SH-SY5Y (cell line): ENCODE measurements at regions not wholly inside any gene's neighbourhood (a gene's known extent, or its start where the extent isn't known, plus 50 kb on each side); places are given as distances from the start of the nearest gene placed in this dataset.

Source experiments
- GATA2 ChIP-seq: IDR thresholded peaks from 2 replicates; pipeline ENCODE4 v1.6.1; 2011; ENCODE audit warnings: mild to moderate bottlenecking, low read depth, low read length
- GATA3 ChIP-seq: IDR thresholded peaks from 2 replicates; pipeline ENCODE4 v1.6.1; 2011; ENCODE audit warnings: low read depth, mild to moderate bottlenecking, low read length, moderate library complexity

DNA sequence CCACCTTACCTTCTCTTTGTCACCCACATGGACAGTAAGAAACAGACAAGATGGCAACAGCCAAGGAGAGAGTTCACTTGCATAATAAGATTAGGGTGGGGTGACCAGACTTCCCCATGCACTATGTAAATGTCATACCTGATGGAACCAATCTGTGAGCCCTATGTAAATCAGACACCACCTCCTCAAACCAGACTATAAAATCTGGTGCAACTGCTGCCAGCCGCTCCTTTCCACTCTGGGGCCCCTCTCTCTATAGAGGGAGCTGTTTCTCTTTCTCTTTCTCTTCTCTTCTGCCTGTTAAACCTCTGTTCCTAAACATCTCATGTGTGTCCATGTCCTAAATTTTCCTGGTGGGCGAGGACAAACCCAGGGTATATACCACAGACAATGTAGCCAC, 405.5 kb upstream of the CNTN4 start:
- TF ChIP-seq GATA3 (no peak), GATA2 (no peak)
